B cell (primary cell): ENCODE measurements at regions not wholly inside any gene's neighbourhood (a gene's known extent, or its start where the extent isn't known, plus 50 kb on each side); places are given as distances from the start of the nearest gene placed in this dataset.

Source experiments
- EZH2 ChIP-seq: IDR thresholded peaks from 2 replicates; pipeline ENCODE4 v1.6.1; 2012; ENCODE audit warnings: borderline replicate concordance, low read depth, mild to moderate bottlenecking, moderate library complexity, low read length; ENCODE audit not compliant: insufficient read depth, poor library complexity, severe bottlenecking
- TF ChIP-seq, protein P1 (sequence below): fragments of 200-600 bp; IDR thresholded peaks from one replicate; pipeline ENCODE4 v1.8.0; 2022; ENCODE audit warnings: antibody characterized with exemption, mild to moderate bottlenecking

DNA sequence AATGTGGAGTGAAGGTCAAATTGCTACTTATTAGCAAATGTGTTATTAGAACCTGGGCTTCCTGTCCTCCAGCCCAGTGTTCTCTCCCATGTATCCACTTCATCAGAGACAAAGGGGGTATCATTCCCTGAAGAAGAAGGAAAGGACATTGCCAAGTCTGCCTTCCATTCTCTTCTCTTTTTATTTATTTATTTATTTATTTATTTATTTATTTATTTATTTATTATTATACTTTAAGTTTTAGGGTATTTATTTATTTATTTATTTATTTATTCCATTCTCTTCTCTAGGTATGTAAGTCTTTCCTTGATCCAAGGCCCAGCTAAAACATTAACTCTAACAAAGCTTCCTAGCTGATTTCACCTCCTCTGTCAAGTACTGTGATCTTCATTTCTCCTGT lies 277.8 kb upstream of the DNAJC19 start:
- TF ChIP-seq, protein P1, sequence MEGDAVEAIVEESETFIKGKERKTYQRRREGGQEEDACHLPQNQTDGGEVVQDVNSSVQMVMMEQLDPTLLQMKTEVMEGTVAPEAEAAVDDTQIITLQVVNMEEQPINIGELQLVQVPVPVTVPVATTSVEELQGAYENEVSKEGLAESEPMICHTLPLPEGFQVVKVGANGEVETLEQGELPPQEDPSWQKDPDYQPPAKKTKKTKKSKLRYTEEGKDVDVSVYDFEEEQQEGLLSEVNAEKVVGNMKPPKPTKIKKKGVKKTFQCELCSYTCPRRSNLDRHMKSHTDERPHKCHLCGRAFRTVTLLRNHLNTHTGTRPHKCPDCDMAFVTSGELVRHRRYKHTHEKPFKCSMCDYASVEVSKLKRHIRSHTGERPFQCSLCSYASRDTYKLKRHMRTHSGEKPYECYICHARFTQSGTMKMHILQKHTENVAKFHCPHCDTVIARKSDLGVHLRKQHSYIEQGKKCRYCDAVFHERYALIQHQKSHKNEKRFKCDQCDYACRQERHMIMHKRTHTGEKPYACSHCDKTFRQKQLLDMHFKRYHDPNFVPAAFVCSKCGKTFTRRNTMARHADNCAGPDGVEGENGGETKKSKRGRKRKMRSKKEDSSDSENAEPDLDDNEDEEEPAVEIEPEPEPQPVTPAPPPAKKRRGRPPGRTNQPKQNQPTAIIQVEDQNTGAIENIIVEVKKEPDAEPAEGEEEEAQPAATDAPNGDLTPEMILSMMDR, result no peak
- TF ChIP-seq EZH2, result no peak
